ENCODE measurements at regions not wholly inside any gene's neighbourhood (a gene's known extent, or its start where the extent isn't known, plus 50 kb on each side); places are given as distances from the start of the nearest gene placed in this dataset.

- TF ChIP-seq POLR2A (IDR thresholded peaks at IDR 0.05) (no peak), CTCF (IDR thresholded peaks at IDR 0.05) (no peak)
These were observed 1574.2 kb upstream of the ACVR2A start for GRCh38 chr2:146270618-146271017.
